H1 (cell line): ENCODE measurements at regions not wholly inside any gene's neighbourhood (a gene's known extent, or its start where the extent isn't known, plus 50 kb on each side); places are given as distances from the start of the nearest gene placed in this dataset.

Experiments
- CTCF ChIA-PET: fragments of 300-600 bp; sonication (Branson Sonifier 250); formaldehyde crosslinking; loops from one replicate; lab custom pipeline; 2021; ENCODE audit not compliant: partially characterized antibody; lab: Charles Lee
- POLR2A ChIA-PET: fragments of 300-600 bp; sonication (Branson Sonifier 250); formaldehyde crosslinking; loops from one replicate; lab custom pipeline; 2021; ENCODE audit warnings: inconsistent platforms; ENCODE audit not compliant: partially characterized antibody; lab: Charles Lee
- DNase-seq, 2 experiments: peaks; one replicate each; pipeline versions ENCODE4 v3.0.0 to v3.0.0-alpha.2; 2010 to 2022; ENCODE audit warnings: low spot score in 2 of 2, low read depth in 1 of 2, mixed read lengths in 1 of 2
- FAIRE-seq: peaks from 2 replicates; lab custom pipeline; 2011; peaks lifted over from hg19 to GRCh38; lab: Jason Lieb, UNC
- H2AFZ ChIP-seq: 2 replicates; pipeline ENCODE4 v1.8.1; 2012; ENCODE audit warnings: low read length, inconsistent platforms
- H2AK5ac ChIP-seq: 2 replicates; pipeline ENCODE4 v1.6.1; 2013; ENCODE audit warnings: low read depth, low read length
- H2BK120ac ChIP-seq: replicated peaks from 2 replicates; pipeline ENCODE3; 2013; ENCODE audit warnings: low read depth, low read length, inconsistent platforms
- H2BK12ac ChIP-seq: 2 replicates; pipeline ENCODE4 v1.6.1; 2013; ENCODE audit warnings: low read depth, low read length
- H2BK15ac ChIP-seq: 2 replicates; pipeline ENCODE4 v1.6.1; 2013; ENCODE audit warnings: low read length
- H2BK20ac ChIP-seq: 2 replicates; pipeline ENCODE4 v1.6.1; 2013; ENCODE audit warnings: low read length
- H2BK5ac ChIP-seq: 2 replicates; pipeline ENCODE4 v1.6.1; 2013; ENCODE audit warnings: low read depth, low read length
- H3K14ac ChIP-seq: 2 replicates; pipeline ENCODE4 v1.6.1; 2013; ENCODE audit warnings: inconsistent platforms; ENCODE audit not compliant: insufficient read length
- H3K18ac ChIP-seq: 2 replicates; pipeline ENCODE4 v1.6.1; 2013; ENCODE audit warnings: low read length; ENCODE audit errors: extremely low read depth
- H3K23ac ChIP-seq: 2 replicates; pipeline ENCODE4 v1.6.1; 2013; ENCODE audit warnings: inconsistent platforms; ENCODE audit not compliant: insufficient read length
- H3K23me2 ChIP-seq: 2 replicates; pipeline ENCODE4 v1.6.1; 2013; ENCODE audit warnings: low read depth, low read length
- H3K27ac ChIP-seq: 2 replicates; pipeline ENCODE4 v1.6.1; 2011; ENCODE audit warnings: low read depth, low read length, inconsistent platforms
- H3K27me3 ChIP-seq, 4 experiments: replicated peaks in 1 of 4; 1 replicate in 1 of 4; 2 replicates in 3 of 4; pipeline versions ENCODE4 v1.6.1 to v1.8.1; 2011 to 2013; ENCODE audit warnings: low read length in 3 of 4, mild to moderate bottlenecking in 3 of 4, inconsistent platforms in 2 of 4, mixed read lengths in 2 of 4, moderate library complexity in 1 of 4; ENCODE audit not compliant: control insufficient read depth in 3 of 4, insufficient read depth in 3 of 4; ENCODE audit errors: extremely low read depth in 1 of 4
- H3K36me3 ChIP-seq, 4 experiments: 2 replicates each; pipeline versions ENCODE4 v1.6.1 to v1.8.1; 2011 to 2013; ENCODE audit warnings: mild to moderate bottlenecking in 4 of 4, low read length in 3 of 4, moderate library complexity in 2 of 4, control low read depth in 1 of 4, inconsistent platforms in 1 of 4; ENCODE audit not compliant: insufficient read depth in 4 of 4, control insufficient read depth in 2 of 4
- H3K4ac ChIP-seq: replicated peaks from 2 replicates; pipeline ENCODE3; 2013; ENCODE audit warnings: low read length, low read depth, mixed read lengths, inconsistent platforms; ENCODE audit not compliant: insufficient read length
- H3K4me1 ChIP-seq, 4 experiments: replicated peaks in 1 of 4; 1 replicate in 1 of 4; 2 replicates in 3 of 4; pipeline versions ENCODE4 v1.6.1 to v1.8.1; 2011 to 2013; ENCODE audit warnings: low read length in 3 of 4, inconsistent platforms in 2 of 4, mixed read lengths in 1 of 4; ENCODE audit not compliant: insufficient read depth in 4 of 4, control insufficient read depth in 3 of 4
- H3K4me2 ChIP-seq, 2 experiments: 2 replicates each; pipeline versions ENCODE4 v1.6.1 to v1.8.1; 2011 to 2013; ENCODE audit warnings: low read depth in 2 of 2, low read length in 2 of 2, control low read depth in 1 of 2, inconsistent platforms in 1 of 2, mild to moderate bottlenecking in 1 of 2; ENCODE audit not compliant: insufficient read depth in 1 of 2
- H3K4me3 ChIP-seq, 4 experiments: fragments of 200-600, 300-600 bp in 1 of 4; sonication (generic), shearing (Covaris generic), sonication (Bioruptor Twin) in 1 of 4; 2 replicates each; pipeline versions ENCODE4 v1.5.1 to v1.8.1; 2011 to 2016; ENCODE audit warnings: low read length in 4 of 4, low read depth in 3 of 4, control low read depth in 2 of 4, inconsistent platforms in 2 of 4, mild to moderate bottlenecking in 2 of 4, mixed read lengths in 1 of 4, moderate library complexity in 1 of 4; ENCODE audit not compliant: insufficient read depth in 2 of 4; ENCODE audit errors: extremely low read depth in 1 of 4
- H3K56ac ChIP-seq: replicated peaks from 2 replicates; pipeline ENCODE3; 2013; ENCODE audit warnings: low read depth, mild to moderate bottlenecking, mixed read lengths, low read length, inconsistent platforms; ENCODE audit not compliant: insufficient read length
- H3K79me1 ChIP-seq: 2 replicates; pipeline ENCODE4 v1.6.1; 2013; ENCODE audit warnings: low read depth, low read length, control low read depth
- H3K79me2 ChIP-seq, 2 experiments: 2 replicates each; pipeline versions ENCODE4 v1.6.1 to v1.8.1; 2012 to 2013; ENCODE audit warnings: low read length in 2 of 2, mild to moderate bottlenecking in 2 of 2, inconsistent platforms in 1 of 2; ENCODE audit not compliant: insufficient read depth in 2 of 2, control insufficient read depth in 1 of 2
- H3K9ac ChIP-seq, 4 experiments: replicated peaks in 1 of 4; 1 replicate in 1 of 4; 2 replicates in 3 of 4; pipeline versions ENCODE4 v1.6.1 to v1.8.1; 2011 to 2013; ENCODE audit warnings: low read depth in 3 of 4, low read length in 3 of 4, control low read depth in 2 of 4, mild to moderate bottlenecking in 2 of 4, moderate library complexity in 2 of 4, inconsistent platforms in 1 of 4; ENCODE audit errors: extremely low read depth in 1 of 4
- H3K9me3 ChIP-seq, 2 experiments: 2 replicates each; pipeline versions ENCODE4 v1.6.1 to v1.8.1; 2012 to 2013; ENCODE audit warnings: mild to moderate bottlenecking in 2 of 2, moderate library complexity in 2 of 2, control low read depth in 1 of 2, inconsistent platforms in 1 of 2, low read depth in 1 of 2, low read length in 1 of 2, mixed read lengths in 1 of 2; ENCODE audit not compliant: insufficient read depth in 2 of 2
- H4K20me1 ChIP-seq, 2 experiments: replicated peaks in 1 of 2; 2 replicates each; pipeline versions ENCODE3 to v1.8.1; 2011 to 2013; ENCODE audit warnings: inconsistent platforms in 2 of 2, low read length in 2 of 2, mild to moderate bottlenecking in 1 of 2; ENCODE audit not compliant: insufficient read depth in 2 of 2, control insufficient read depth in 1 of 2
- H4K5ac ChIP-seq: 2 replicates; pipeline ENCODE4 v1.6.1; 2013; ENCODE audit warnings: low read length, low read depth, mixed read lengths, inconsistent platforms; ENCODE audit not compliant: insufficient read length
- H4K8ac ChIP-seq: 2 replicates; pipeline ENCODE4 v1.8.0; 2013; ENCODE audit warnings: mild to moderate bottlenecking, moderate library complexity, low read length, inconsistent platforms; ENCODE audit not compliant: insufficient read depth; ENCODE audit errors: extremely low read depth
- H4K91ac ChIP-seq: replicated peaks from 2 replicates; pipeline ENCODE3; 2013; ENCODE audit warnings: low read length, mixed read lengths, inconsistent platforms; ENCODE audit not compliant: insufficient read length
- ATF3 ChIP-seq: IDR thresholded peaks from 2 replicates; pipeline ENCODE4 v1.6.1; 2011; ENCODE audit warnings: low read depth, mild to moderate bottlenecking, low read length; ENCODE audit not compliant: insufficient read depth
- CBX5 ChIP-seq: fragments of 300-800, 300-1000 bp; sonication (generic); IDR thresholded peaks from 2 replicates; pipeline ENCODE4 v1.7.1; 2016; ENCODE audit warnings: antibody characterized with exemption, low read length, low read depth
- KDM1A ChIP-seq: fragments of 200-600, 300-600 bp; sonication (generic); IDR thresholded peaks from 2 replicates; pipeline ENCODE4 v1.7.1; 2016; ENCODE audit warnings: mild to moderate bottlenecking, low read length, borderline replicate concordance
- SIX5 ChIP-seq: IDR thresholded peaks from 2 replicates; pipeline ENCODE4 v1.6.1; 2011; ENCODE audit warnings: mild to moderate bottlenecking, low read depth, low read length
- SUZ12 ChIP-seq: fragments of 200-600 bp; sonication (generic); IDR thresholded peaks from 2 replicates; pipeline ENCODE4 v1.6.1; 2012; ENCODE audit warnings: mild to moderate bottlenecking, inconsistent platforms, low read length, moderate library complexity, mixed read lengths
- WGBS, 2 experiments: shearing (Covaris generic) in 1 of 2; methylation state at CpG; one replicate each; pipeline versions ENCODE4 v1.1.6 to v1.1.7; 2013 to 2015; ENCODE audit warnings: low lambda C conversion rate in 2 of 2, mixed read lengths in 2 of 2, inconsistent platforms in 1 of 2, low coverage in 1 of 2, missing lambda C conversion rate in 1 of 2; ENCODE audit not compliant: insufficient replicate concordance in 2 of 2, insufficient coverage in 1 of 2, insufficient read length in 1 of 2; ENCODE audit errors: extremely low coverage in 1 of 2, missing lambda C conversion rate in 1 of 2; 5-methylcytosine and 5-hydroxymethylcytosine counted together

GRCh38 chr14:25508845-25509244 lies 458.9 kb upstream of the STXBP6 start:
- Histone ChIP-seq H3K14ac (no peak overlapping the region), H3K27ac (no peak overlapping the region), H3K79me2 (no peaks in the 10 kb centered on the region), H2BK5ac (no peak overlapping the region), H3K79me1 (no peaks in the 10 kb centered on the region), H3K4me3 (no peak overlapping the region), H3K4ac (no peak overlapping the region), H2BK120ac (no peak overlapping the region), H2AK5ac (no peak overlapping the region), H3K36me3 (no peaks in the 10 kb centered on the region), H4K20me1 (no peaks in the 10 kb centered on the region), H3K56ac (no peak overlapping the region), H3K23ac (no peak overlapping the region), H4K91ac (no peak overlapping the region), H3K9ac (no peak overlapping the region), H3K27me3 (no peaks in the 10 kb centered on the region), H3K18ac (no peak overlapping the region), H3K4me1 (no peaks in the 10 kb centered on the region), H2BK20ac (no peak overlapping the region), H2BK15ac (no peak overlapping the region), H3K4me2 (no peak overlapping the region), H3K9me3 (no peaks in the 10 kb centered on the region), H2AFZ (no peak overlapping the region), H3K23me2 (no peaks in the 10 kb centered on the region), H4K5ac (no peak overlapping the region), H4K8ac (no peak overlapping the region), H2BK12ac (no peak overlapping the region)
- ChIA-PET POLR2A (no interaction called here), CTCF (interaction anchor here (1.6 kb wide), 1 partner anchor 29 kb away, joined by 4 read pairs; no protein-coding TSS in a partner anchor)
- no peak for DNase-seq
- FAIRE-seq: no peak
- TF ChIP-seq KDM1A (no peak), SUZ12 (no peak), SIX5 (no peak), CBX5 (no peak), ATF3 (no peak)
- WGBS, 2 experiments: 92% methylated on average over 2 of the region's 2 CpGs; no CpG with 5 or more reads in 1 of the 2 experiments
